Astrocyte of the spinal cord (primary cell): ENCODE measurements at regions not wholly inside any gene's neighbourhood (a gene's known extent, or its start where the extent isn't known, plus 50 kb on each side); places are given as distances from the start of the nearest gene placed in this dataset.

Experiments used
- DNase-seq: peaks from one replicate; pipeline ENCODE4 v3.0.0; 2011; ENCODE audit warnings: low read depth, low spot score
- H3K4me3 ChIP-seq: 2 replicates; pipeline ENCODE4 v1.5.1; 2011; ENCODE audit warnings: low read depth, mild to moderate bottlenecking, low read length, moderate library complexity
- in situ Hi-C: cut with HindIII; loops from 2 replicates; pipeline ENCODE4 v1.10.0; 2017; ENCODE audit warnings: low sequenced_read_pairs
- TF ChIP-seq, protein P1 (sequence below): IDR thresholded peaks from 2 replicates; pipeline ENCODE4 v1.5.1; 2012; ENCODE audit warnings: low read depth, mild to moderate bottlenecking, low read length, inconsistent platforms

DNA sequence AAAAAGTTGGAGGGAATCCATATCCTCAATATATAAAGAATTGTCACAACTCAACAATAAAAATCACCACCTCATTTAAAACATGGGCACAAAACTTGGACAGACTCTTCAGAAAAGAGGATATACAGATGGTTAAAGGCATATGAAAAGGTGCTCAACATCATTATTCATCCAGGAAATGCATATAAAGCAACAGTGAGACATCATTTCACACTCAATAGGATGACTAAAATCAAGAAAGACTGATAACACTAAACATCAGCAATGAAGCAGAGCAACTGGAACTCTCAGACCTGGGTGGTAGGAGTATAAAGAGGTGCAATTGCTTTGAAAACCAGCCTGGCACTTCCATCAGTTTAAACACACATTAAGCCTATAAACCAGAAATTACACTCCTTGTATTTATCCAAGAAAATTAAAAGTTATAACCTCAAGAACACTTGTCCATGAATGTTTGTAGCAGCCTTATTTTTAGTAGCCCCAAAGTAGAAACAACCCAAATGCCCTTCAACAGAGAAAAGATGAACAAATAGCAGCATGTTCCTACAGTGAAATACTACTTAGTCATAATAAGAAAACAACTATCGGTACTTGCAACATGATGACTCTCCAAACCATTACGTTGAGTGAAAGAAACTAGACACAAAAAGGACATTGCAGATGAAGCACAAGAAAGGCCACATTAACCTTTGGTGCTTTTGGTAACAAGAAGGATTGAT lies 79.1 kb upstream of the TANC1 start:
- in situ Hi-C loops: no loop called here
- H3K4me3 ChIP-seq: no peak overlapping the region
- DNase-seq: no peak
- TF ChIP-seq, protein P1, sequence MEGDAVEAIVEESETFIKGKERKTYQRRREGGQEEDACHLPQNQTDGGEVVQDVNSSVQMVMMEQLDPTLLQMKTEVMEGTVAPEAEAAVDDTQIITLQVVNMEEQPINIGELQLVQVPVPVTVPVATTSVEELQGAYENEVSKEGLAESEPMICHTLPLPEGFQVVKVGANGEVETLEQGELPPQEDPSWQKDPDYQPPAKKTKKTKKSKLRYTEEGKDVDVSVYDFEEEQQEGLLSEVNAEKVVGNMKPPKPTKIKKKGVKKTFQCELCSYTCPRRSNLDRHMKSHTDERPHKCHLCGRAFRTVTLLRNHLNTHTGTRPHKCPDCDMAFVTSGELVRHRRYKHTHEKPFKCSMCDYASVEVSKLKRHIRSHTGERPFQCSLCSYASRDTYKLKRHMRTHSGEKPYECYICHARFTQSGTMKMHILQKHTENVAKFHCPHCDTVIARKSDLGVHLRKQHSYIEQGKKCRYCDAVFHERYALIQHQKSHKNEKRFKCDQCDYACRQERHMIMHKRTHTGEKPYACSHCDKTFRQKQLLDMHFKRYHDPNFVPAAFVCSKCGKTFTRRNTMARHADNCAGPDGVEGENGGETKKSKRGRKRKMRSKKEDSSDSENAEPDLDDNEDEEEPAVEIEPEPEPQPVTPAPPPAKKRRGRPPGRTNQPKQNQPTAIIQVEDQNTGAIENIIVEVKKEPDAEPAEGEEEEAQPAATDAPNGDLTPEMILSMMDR: no peak

GRCh38 chr2:158890296-158890905 lies 78.0 kb upstream of the TANC1 start:
- no peak overlapping the region for H3K4me3 ChIP-seq
- in situ Hi-C loops: no loop called here
- no peak for DNase-seq

GRCh38 chr2:158893026-158893425 lies 75.4 kb upstream of the TANC1 start:
- in situ Hi-C loops: no loop called here
- peak; percentile 16 for DNase-seq
- TF ChIP-seq, protein P1: no peak
- no peak overlapping the region for H3K4me3 ChIP-seq

More at GRCh38 chr2:158890296-158890905, 78.0 kb upstream of the TANC1 start:
- TF ChIP-seq, protein P1: no peak

- DNase-seq: no peak
- in situ Hi-C loops: no loop called here
- H3K4me3 ChIP-seq: no peak overlapping the region
- TF ChIP-seq, protein P1: no peak
Observed at GRCh38 chr2:158893474-158893873, 75.0 kb upstream of the TANC1 start.

- H3K4me3 ChIP-seq: no peak overlapping the region
- in situ Hi-C loops: no loop called here
- DNase-seq: peak; percentile 71
- TF ChIP-seq, protein P1: no peak
Observed at GRCh38 chr2:158894078-158894477, 74.4 kb upstream of the TANC1 start.

GRCh38 chr2:158894572-158894971 lies 73.9 kb upstream of the TANC1 start:
- TF ChIP-seq, protein P1: peak; percentile 14
- H3K4me3 ChIP-seq: no peak overlapping the region
- in situ Hi-C loops: no loop called here
- no peak for DNase-seq
